H1 (cell line): ENCODE measurements at regions not wholly inside any gene's neighbourhood (a gene's known extent, or its start where the extent isn't known, plus 50 kb on each side); places are given as distances from the start of the nearest gene placed in this dataset.

ENCODE experiments used
- CTCF ChIA-PET: fragments of 300-600 bp; sonication (Branson Sonifier 250); formaldehyde crosslinking; loops from one replicate; lab custom pipeline; 2021; ENCODE audit not compliant: partially characterized antibody; lab: Charles Lee
- POLR2A ChIA-PET: fragments of 300-600 bp; sonication (Branson Sonifier 250); formaldehyde crosslinking; loops from one replicate; lab custom pipeline; 2021; ENCODE audit warnings: inconsistent platforms; ENCODE audit not compliant: partially characterized antibody; lab: Charles Lee
- DNase-seq, 2 experiments: peaks; one replicate each; pipeline versions ENCODE4 v3.0.0 to v3.0.0-alpha.2; 2010 to 2022; ENCODE audit warnings: low spot score in 2 of 2, low read depth in 1 of 2, mixed read lengths in 1 of 2
- FAIRE-seq: peaks from 2 replicates; lab custom pipeline; 2011; peaks lifted over from hg19 to GRCh38; lab: Jason Lieb, UNC
- H2AFZ ChIP-seq: 2 replicates; pipeline ENCODE4 v1.8.1; 2012; ENCODE audit warnings: low read length, inconsistent platforms
- H2AK5ac ChIP-seq: 2 replicates; pipeline ENCODE4 v1.6.1; 2013; ENCODE audit warnings: low read depth, low read length
- H2BK120ac ChIP-seq: replicated peaks from 2 replicates; pipeline ENCODE3; 2013; ENCODE audit warnings: low read depth, low read length, inconsistent platforms
- H2BK12ac ChIP-seq: 2 replicates; pipeline ENCODE4 v1.6.1; 2013; ENCODE audit warnings: low read depth, low read length
- H2BK15ac ChIP-seq: 2 replicates; pipeline ENCODE4 v1.6.1; 2013; ENCODE audit warnings: low read length
- H2BK20ac ChIP-seq: 2 replicates; pipeline ENCODE4 v1.6.1; 2013; ENCODE audit warnings: low read length
- H2BK5ac ChIP-seq: 2 replicates; pipeline ENCODE4 v1.6.1; 2013; ENCODE audit warnings: low read depth, low read length
- H3K14ac ChIP-seq: 2 replicates; pipeline ENCODE4 v1.6.1; 2013; ENCODE audit warnings: inconsistent platforms; ENCODE audit not compliant: insufficient read length
- H3K18ac ChIP-seq: 2 replicates; pipeline ENCODE4 v1.6.1; 2013; ENCODE audit warnings: low read length; ENCODE audit errors: extremely low read depth
- H3K23ac ChIP-seq: 2 replicates; pipeline ENCODE4 v1.6.1; 2013; ENCODE audit warnings: inconsistent platforms; ENCODE audit not compliant: insufficient read length
- H3K23me2 ChIP-seq: 2 replicates; pipeline ENCODE4 v1.6.1; 2013; ENCODE audit warnings: low read depth, low read length
- H3K27ac ChIP-seq: 2 replicates; pipeline ENCODE4 v1.6.1; 2011; ENCODE audit warnings: low read depth, low read length, inconsistent platforms
- H3K27me3 ChIP-seq, 4 experiments: replicated peaks in 1 of 4; 1 replicate in 1 of 4; 2 replicates in 3 of 4; pipeline versions ENCODE4 v1.6.1 to v1.8.1; 2011 to 2013; ENCODE audit warnings: low read length in 3 of 4, mild to moderate bottlenecking in 3 of 4, inconsistent platforms in 2 of 4, mixed read lengths in 2 of 4, moderate library complexity in 1 of 4; ENCODE audit not compliant: control insufficient read depth in 3 of 4, insufficient read depth in 3 of 4; ENCODE audit errors: extremely low read depth in 1 of 4
- H3K36me3 ChIP-seq, 4 experiments: 2 replicates each; pipeline versions ENCODE4 v1.6.1 to v1.8.1; 2011 to 2013; ENCODE audit warnings: mild to moderate bottlenecking in 4 of 4, low read length in 3 of 4, moderate library complexity in 2 of 4, control low read depth in 1 of 4, inconsistent platforms in 1 of 4; ENCODE audit not compliant: insufficient read depth in 4 of 4, control insufficient read depth in 2 of 4
- H3K4ac ChIP-seq: replicated peaks from 2 replicates; pipeline ENCODE3; 2013; ENCODE audit warnings: low read length, low read depth, mixed read lengths, inconsistent platforms; ENCODE audit not compliant: insufficient read length
- H3K4me1 ChIP-seq, 4 experiments: replicated peaks in 1 of 4; 1 replicate in 1 of 4; 2 replicates in 3 of 4; pipeline versions ENCODE4 v1.6.1 to v1.8.1; 2011 to 2013; ENCODE audit warnings: low read length in 3 of 4, inconsistent platforms in 2 of 4, mixed read lengths in 1 of 4; ENCODE audit not compliant: insufficient read depth in 4 of 4, control insufficient read depth in 3 of 4
- H3K4me2 ChIP-seq, 2 experiments: 2 replicates each; pipeline versions ENCODE4 v1.6.1 to v1.8.1; 2011 to 2013; ENCODE audit warnings: low read depth in 2 of 2, low read length in 2 of 2, control low read depth in 1 of 2, inconsistent platforms in 1 of 2, mild to moderate bottlenecking in 1 of 2; ENCODE audit not compliant: insufficient read depth in 1 of 2
- H3K4me3 ChIP-seq, 4 experiments: fragments of 200-600, 300-600 bp in 1 of 4; sonication (generic), shearing (Covaris generic), sonication (Bioruptor Twin) in 1 of 4; 2 replicates each; pipeline versions ENCODE4 v1.5.1 to v1.8.1; 2011 to 2016; ENCODE audit warnings: low read length in 4 of 4, low read depth in 3 of 4, control low read depth in 2 of 4, inconsistent platforms in 2 of 4, mild to moderate bottlenecking in 2 of 4, mixed read lengths in 1 of 4, moderate library complexity in 1 of 4; ENCODE audit not compliant: insufficient read depth in 2 of 4; ENCODE audit errors: extremely low read depth in 1 of 4
- H3K56ac ChIP-seq: replicated peaks from 2 replicates; pipeline ENCODE3; 2013; ENCODE audit warnings: low read depth, mild to moderate bottlenecking, mixed read lengths, low read length, inconsistent platforms; ENCODE audit not compliant: insufficient read length
- H3K79me1 ChIP-seq: 2 replicates; pipeline ENCODE4 v1.6.1; 2013; ENCODE audit warnings: low read depth, low read length, control low read depth
- H3K79me2 ChIP-seq, 2 experiments: 2 replicates each; pipeline versions ENCODE4 v1.6.1 to v1.8.1; 2012 to 2013; ENCODE audit warnings: low read length in 2 of 2, mild to moderate bottlenecking in 2 of 2, inconsistent platforms in 1 of 2; ENCODE audit not compliant: insufficient read depth in 2 of 2, control insufficient read depth in 1 of 2
- H3K9ac ChIP-seq, 4 experiments: replicated peaks in 1 of 4; 1 replicate in 1 of 4; 2 replicates in 3 of 4; pipeline versions ENCODE4 v1.6.1 to v1.8.1; 2011 to 2013; ENCODE audit warnings: low read depth in 3 of 4, low read length in 3 of 4, control low read depth in 2 of 4, mild to moderate bottlenecking in 2 of 4, moderate library complexity in 2 of 4, inconsistent platforms in 1 of 4; ENCODE audit errors: extremely low read depth in 1 of 4
- H3K9me3 ChIP-seq, 2 experiments: 2 replicates each; pipeline versions ENCODE4 v1.6.1 to v1.8.1; 2012 to 2013; ENCODE audit warnings: mild to moderate bottlenecking in 2 of 2, moderate library complexity in 2 of 2, control low read depth in 1 of 2, inconsistent platforms in 1 of 2, low read depth in 1 of 2, low read length in 1 of 2, mixed read lengths in 1 of 2; ENCODE audit not compliant: insufficient read depth in 2 of 2
- H4K20me1 ChIP-seq, 2 experiments: replicated peaks in 1 of 2; 2 replicates each; pipeline versions ENCODE3 to v1.8.1; 2011 to 2013; ENCODE audit warnings: inconsistent platforms in 2 of 2, low read length in 2 of 2, mild to moderate bottlenecking in 1 of 2; ENCODE audit not compliant: insufficient read depth in 2 of 2, control insufficient read depth in 1 of 2
- H4K5ac ChIP-seq: 2 replicates; pipeline ENCODE4 v1.6.1; 2013; ENCODE audit warnings: low read length, low read depth, mixed read lengths, inconsistent platforms; ENCODE audit not compliant: insufficient read length
- H4K8ac ChIP-seq: 2 replicates; pipeline ENCODE4 v1.8.0; 2013; ENCODE audit warnings: mild to moderate bottlenecking, moderate library complexity, low read length, inconsistent platforms; ENCODE audit not compliant: insufficient read depth; ENCODE audit errors: extremely low read depth
- H4K91ac ChIP-seq: replicated peaks from 2 replicates; pipeline ENCODE3; 2013; ENCODE audit warnings: low read length, mixed read lengths, inconsistent platforms; ENCODE audit not compliant: insufficient read length
- BRCA1 ChIP-seq: IDR thresholded peaks from 2 replicates; pipeline ENCODE4 v1.6.1; 2012; ENCODE audit warnings: low read depth, low read length, improper control_type of control experiment
- CHD1 ChIP-seq: IDR thresholded peaks from 2 replicates; pipeline ENCODE4 v1.6.1; 2012; ENCODE audit warnings: low read depth, low read length, improper control_type of control experiment
- HDAC6 ChIP-seq: IDR thresholded peaks from one replicate; pipeline ENCODE4 v1.7.1; 2012; ENCODE audit warnings: low read depth, mild to moderate bottlenecking, inconsistent platforms, low read length, moderate library complexity
- KDM1A ChIP-seq: fragments of 200-600, 300-600 bp; sonication (generic); IDR thresholded peaks from 2 replicates; pipeline ENCODE4 v1.7.1; 2016; ENCODE audit warnings: mild to moderate bottlenecking, low read length, borderline replicate concordance
- PHF8 ChIP-seq: fragments of 200-600 bp; sonication (generic); conservative IDR thresholded peaks from 2 replicates; pipeline ENCODE4 v1.7.1; 2012; ENCODE audit warnings: low read depth, mild to moderate bottlenecking, inconsistent platforms, low read length, moderate library complexity
- WGBS, 2 experiments: shearing (Covaris generic) in 1 of 2; methylation state at CpG; one replicate each; pipeline versions ENCODE4 v1.1.6 to v1.1.7; 2013 to 2015; ENCODE audit warnings: low lambda C conversion rate in 2 of 2, mixed read lengths in 2 of 2, inconsistent platforms in 1 of 2, low coverage in 1 of 2, missing lambda C conversion rate in 1 of 2; ENCODE audit not compliant: insufficient replicate concordance in 2 of 2, insufficient coverage in 1 of 2, insufficient read length in 1 of 2; ENCODE audit errors: extremely low coverage in 1 of 2, missing lambda C conversion rate in 1 of 2; 5-methylcytosine and 5-hydroxymethylcytosine counted together

GRCh38 chr13:37448153-37448552 lies 150.4 kb downstream of the POSTN start:
- no peaks in the 10 kb centered on the region for H3K79me1 ChIP-seq
- DNase-seq (no peak), FAIRE-seq (no peak)
- H2BK12ac ChIP-seq = no peak overlapping the region
- H3K79me2 ChIP-seq = no peaks in the 10 kb centered on the region
- H3K27ac ChIP-seq = no peak overlapping the region
- no peak overlapping the region for H2AK5ac ChIP-seq
- H4K5ac ChIP-seq = no peak overlapping the region
- H3K4me2 ChIP-seq = no peak overlapping the region
- no peaks in the 10 kb centered on the region for H3K4me1 ChIP-seq
- H3K9me3 ChIP-seq = no peaks in the 10 kb centered on the region
- no peak overlapping the region for H4K8ac ChIP-seq
- no peaks in the 10 kb centered on the region for H3K36me3 ChIP-seq
- H2BK120ac ChIP-seq = no peak overlapping the region
- H2BK5ac ChIP-seq = no peak overlapping the region
- no peak overlapping the region for H4K91ac ChIP-seq
- ChIA-PET POLR2A (no interaction called here), CTCF (interaction anchor here (1.0 kb wide), 1 partner anchor 20 kb away, joined by 5 read pairs; no protein-coding TSS in a partner anchor)
- H2AFZ ChIP-seq = no peak overlapping the region
- WGBS, 2 experiments = 76% methylated on average over 1 of the region's 1 CpG; no CpG with 5 or more reads in 1 of the 2 experiments
- H3K23ac ChIP-seq = no peak overlapping the region
- H3K27me3 ChIP-seq = no peaks in the 10 kb centered on the region
- no peak overlapping the region for H3K56ac ChIP-seq
- no peaks in the 10 kb centered on the region for H4K20me1 ChIP-seq
- no peaks in the 10 kb centered on the region for H3K23me2 ChIP-seq
- H3K18ac ChIP-seq = no peak overlapping the region
- H2BK20ac ChIP-seq = no peak overlapping the region
- no peak overlapping the region for H3K4ac ChIP-seq
- TF ChIP-seq CHD1 = no peak
- no peak for TF ChIP-seq PHF8
- TF ChIP-seq KDM1A = no peak
- no peak for TF ChIP-seq BRCA1
- TF ChIP-seq HDAC6 = no peak
- H2BK15ac ChIP-seq = no peak overlapping the region
- no peak overlapping the region for H3K4me3 ChIP-seq
- no peak overlapping the region for H3K14ac ChIP-seq
- H3K9ac ChIP-seq = no peak overlapping the region
